Natural killer cell (primary cell): ENCODE measurements at regions not wholly inside any gene's neighbourhood (a gene's known extent, or its start where the extent isn't known, plus 50 kb on each side); places are given as distances from the start of the nearest gene placed in this dataset.

Source experiments
- ATAC-seq, 3 donors: fragments of 150-1000 bp in 2 of 3; fragments of 200-7000 bp in 1 of 3; cut with Tn5 transposase; 1 replicate in 1 of 3; 2 replicates in 2 of 3; pipeline ENCODE4 v1.10.0; 2021; ENCODE audit warnings: mild to moderate bottlenecking in 2 of 3, moderate library complexity in 2 of 3
- DNase-seq, 2 donors: peaks; one replicate each; pipeline versions ENCODE4 v3.0.0 to v3.0.0-alpha.2; 2013 to 2021; ENCODE audit warnings: mixed read lengths in 1 of 2
- H3K27ac ChIP-seq: one replicate; pipeline ENCODE4 v1.5.1; 2013; ENCODE audit warnings: mild to moderate bottlenecking, low read length
- H3K27me3 ChIP-seq: one replicate; pipeline ENCODE4 v1.6.1; 2013; ENCODE audit warnings: low read length; ENCODE audit not compliant: control insufficient read depth, insufficient read depth
- H3K36me3 ChIP-seq: one replicate; pipeline ENCODE4 v1.6.1; 2013; ENCODE audit warnings: low read length; ENCODE audit not compliant: control insufficient read depth, insufficient read depth
- H3K4me1 ChIP-seq: one replicate; pipeline ENCODE4 v1.6.1; 2013; ENCODE audit warnings: low read length; ENCODE audit not compliant: control insufficient read depth, insufficient read depth
- H3K4me3 ChIP-seq: one replicate; pipeline ENCODE4 v1.5.1; 2013; ENCODE audit warnings: low read length
- H3K9me3 ChIP-seq: one replicate; pipeline ENCODE4 v1.6.1; 2013; ENCODE audit warnings: low read length; ENCODE audit not compliant: control insufficient read depth, insufficient read depth
- H3K27ac Mint-ChIP-seq, 2 donors: one replicate each; pipeline ENCODE4 v1.8.0; 2022; ENCODE audit warnings: mild to moderate bottlenecking in 2 of 2, mixed read lengths in 2 of 2, moderate library complexity in 1 of 2
- H3K27me3 Mint-ChIP-seq, 2 donors: one replicate each; pipeline ENCODE4 v1.8.0; 2022; ENCODE audit warnings: low read depth in 2 of 2, mixed read lengths in 2 of 2
- H3K36me3 Mint-ChIP-seq: one replicate; pipeline ENCODE4 v1.8.0; 2022; ENCODE audit warnings: mixed read lengths
- H3K4me1 Mint-ChIP-seq, 2 donors: one replicate each; pipeline ENCODE4 v1.8.0; 2022; ENCODE audit warnings: mixed read lengths in 2 of 2
- H3K4me3 Mint-ChIP-seq: one replicate; pipeline ENCODE4 v1.8.0; 2022; ENCODE audit warnings: mild to moderate bottlenecking, moderate library complexity, mixed read lengths
- H3K9me3 Mint-ChIP-seq, 2 donors: one replicate each; pipeline ENCODE4 v1.8.0; 2022; ENCODE audit warnings: mixed read lengths in 2 of 2
- CTCF ChIP-seq: fragments of 200-600 bp; IDR thresholded peaks from one replicate; pipeline ENCODE4 v1.8.0; 2022; ENCODE audit warnings: antibody characterized with exemption
- WGBS: methylation state at CpG from one replicate; pipeline ENCODE4 v1.1.7; 2013; ENCODE audit warnings: missing lambda C conversion rate; ENCODE audit not compliant: insufficient coverage; 5-methylcytosine and 5-hydroxymethylcytosine counted together
- intact Hi-C: fragments of 100-400 bp; cut with micrococcal nuclease; formaldehyde crosslinking; loops from one replicate; pipeline ENCODE4 v1.14.2; 2022

- ATAC-seq (no peak), DNase-seq (no peak)
- Histone ChIP-seq H3K9me3 (no peaks in the 10 kb centered on the region), H3K4me1 (no peaks in the 10 kb centered on the region), H3K36me3 (no peaks in the 10 kb centered on the region), H3K27me3 (no peaks in the 10 kb centered on the region), H3K27ac (no peak overlapping the region), H3K4me3 (no peak overlapping the region)
- H3K27me3 Mint-ChIP-seq: no peaks in the 10 kb centered on the region
- no peaks in the 10 kb centered on the region for H3K36me3 Mint-ChIP-seq
- no peaks in the 10 kb centered on the region for H3K9me3 Mint-ChIP-seq
- WGBS: 87% methylated on average over 13 of the region's 13 CpGs
- TF ChIP-seq CTCF: no peak
- no peak overlapping the region for H3K4me3 Mint-ChIP-seq
- no peak overlapping the region for H3K27ac Mint-ChIP-seq
- H3K4me1 Mint-ChIP-seq: no peaks in the 10 kb centered on the region
- intact Hi-C loops: no loop called here
Observed at GRCh38 chr16:5820472-5820871, 722.9 kb upstream of the EEF2KMT start.

- 71% methylated on average over 5 of the region's 6 CpGs for WGBS
- DNase-seq (no peak), ATAC-seq (no peak)
- no peaks in the 10 kb centered on the region for H3K27me3 ChIP-seq
- no peak overlapping the region for H3K27ac ChIP-seq
- H3K36me3 ChIP-seq: no peaks in the 10 kb centered on the region
- no peak overlapping the region for H3K4me3 ChIP-seq
- Mint-ChIP-seq H3K9me3 (peaks cover 0 to 3% of the 10 kb centered on the region in 2 donors), H3K4me1 (no peaks in the 10 kb centered on the region), H3K36me3 (no peaks in the 10 kb centered on the region), H3K4me3 (no peak overlapping the region), H3K27me3 (no peaks in the 10 kb centered on the region), H3K27ac (no peak overlapping the region)
- intact Hi-C loops: no loop called here
- no peaks in the 10 kb centered on the region for H3K4me1 ChIP-seq
- no peaks in the 10 kb centered on the region for H3K9me3 ChIP-seq
- TF ChIP-seq CTCF: no peak
Observed at GRCh38 chr16:5815570-5816237, 718.1 kb upstream of the EEF2KMT start.

DNA sequence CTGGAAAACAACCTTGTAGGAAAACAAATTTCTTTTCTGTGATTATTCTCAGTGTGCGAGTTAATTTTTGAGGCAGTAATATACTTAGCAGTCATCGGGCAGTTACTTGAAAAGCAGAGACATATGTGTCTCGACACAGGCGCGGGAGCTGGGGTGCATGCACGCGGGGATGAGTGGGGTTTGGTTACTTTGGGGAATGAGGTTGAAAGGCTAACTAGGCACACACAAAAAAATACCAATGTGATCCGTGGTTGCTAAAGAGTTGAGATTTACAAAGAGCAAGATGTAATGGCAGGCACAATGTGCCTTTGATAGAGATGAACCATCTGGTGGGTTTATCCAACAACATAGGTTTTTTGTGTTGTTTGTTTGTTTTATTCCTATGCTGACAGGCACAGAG lies 703.8 kb upstream of the EEF2KMT start:
- Mint-ChIP-seq H3K27me3 (no peaks in the 10 kb centered on the region), H3K27ac (no peak overlapping the region), H3K36me3 (no peaks in the 10 kb centered on the region), H3K4me3 (no peak overlapping the region), H3K4me1 (no peaks in the 10 kb centered on the region), H3K9me3 (peaks cover 2 to 5% of the 10 kb centered on the region in 2 donors)
- H3K9me3 ChIP-seq: no peaks in the 10 kb centered on the region
- no peaks in the 10 kb centered on the region for H3K27me3 ChIP-seq
- no peak for TF ChIP-seq CTCF
- H3K27ac ChIP-seq: no peak overlapping the region
- WGBS: 96% methylated on average over 8 of the region's 8 CpGs
- intact Hi-C loops: no loop called here
- no peaks in the 10 kb centered on the region for H3K36me3 ChIP-seq
- ATAC-seq (no peak), DNase-seq (no peak)
- H3K4me1 ChIP-seq: no peaks in the 10 kb centered on the region
- no peak overlapping the region for H3K4me3 ChIP-seq

GRCh38 chr16:5793556-5793955 lies 696.0 kb upstream of the EEF2KMT start:
- 68% methylated on average over 5 of the region's 5 CpGs for WGBS
- H3K9me3 Mint-ChIP-seq: peaks cover 0 to 7% of the 10 kb centered on the region in 2 donors

More at GRCh38 chr16:5793556-5793955, 696.0 kb upstream of the EEF2KMT start:
- no peak overlapping the region for H3K27ac ChIP-seq
- no peak for DNase-seq
- no peaks in the 10 kb centered on the region for H3K36me3 Mint-ChIP-seq
- H3K27me3 Mint-ChIP-seq: no peaks in the 10 kb centered on the region
- no peaks in the 10 kb centered on the region for H3K4me1 Mint-ChIP-seq
- H3K4me3 Mint-ChIP-seq: no peak overlapping the region
- no peaks in the 10 kb centered on the region for H3K4me1 ChIP-seq
- no peaks in the 10 kb centered on the region for H3K27me3 ChIP-seq
- H3K27ac Mint-ChIP-seq: no peak overlapping the region
- H3K4me3 ChIP-seq: no peak overlapping the region
- intact Hi-C loops: no loop called here
- no peak for ATAC-seq
- no peaks in the 10 kb centered on the region for H3K9me3 ChIP-seq
- TF ChIP-seq CTCF: no peak
- H3K36me3 ChIP-seq: no peaks in the 10 kb centered on the region
